ENCODE measurements at regions not wholly inside any gene's neighbourhood (a gene's known extent, or its start where the extent isn't known, plus 50 kb on each side); places are given as distances from the start of the nearest gene placed in this dataset.

- no peak for DNase-seq
These were observed 617.7 kb upstream of the CDH2 start for GRCh38 chr18:28794459-28795245.

GRCh38 chr18:28793901-28794300 is 617.0 kb upstream of the CDH2 start:
- no peak for DNase-seq

GRCh38 chr18:28792404-28793086 is 615.6 kb upstream of the CDH2 start:
- DNase-seq, result no peak

GRCh38 chr18:28791101-28791500 is 614.2 kb upstream of the CDH2 start:
- DNase-seq, result no peak

- no peak for DNase-seq
These were observed 612.6 kb upstream of the CDH2 start for GRCh38 chr18:28789502-28789901.

GRCh38 chr18:28786926-28787325 is 610.0 kb upstream of the CDH2 start:
- no peak for DNase-seq

- DNase-seq, result no peak
These were observed 604.9 kb upstream of the CDH2 start for GRCh38 chr18:28781616-28782362.

GRCh38 chr18:28778706-28779105 is 601.8 kb upstream of the CDH2 start:
- no peak for DNase-seq

- DNase-seq, result no peak
These were observed 600.8 kb upstream of the CDH2 start for GRCh38 chr18:28777756-28778155.

- no peak for DNase-seq
These were observed 594.9 kb upstream of the CDH2 start for GRCh38 chr18:28771849-28772248.

- no peak for DNase-seq
These were observed 592.1 kb upstream of the CDH2 start for GRCh38 chr18:28768791-28769768.

GRCh38 chr18:28767727-28768211 is 590.8 kb upstream of the CDH2 start:
- no peak for DNase-seq

GRCh38 chr18:28767201-28767600 is 590.3 kb upstream of the CDH2 start:
- DNase-seq, result no peak

- no peak for DNase-seq
These were observed 589.8 kb upstream of the CDH2 start for GRCh38 chr18:28766721-28767120.

GRCh38 chr18:28766027-28766426 is 589.1 kb upstream of the CDH2 start:
- DNase-seq, result no peak

GRCh38 chr18:28760299-28760698 is 583.4 kb upstream of the CDH2 start:
- DNase-seq, result no peak

- DNase-seq, result no peak
These were observed 580.6 kb upstream of the CDH2 start for GRCh38 chr18:28757466-28758008.

GRCh38 chr18:28743115-28743514 is 566.2 kb upstream of the CDH2 start:
- DNase-seq, result no peak

- DNase-seq, result no peak
These were observed 563.6 kb upstream of the CDH2 start for GRCh38 chr18:28740575-28740974.

GRCh38 chr18:28736951-28737350 is 560.0 kb upstream of the CDH2 start:
- DNase-seq, result no peak

- no peak for DNase-seq
These were observed 559.3 kb upstream of the CDH2 start for GRCh38 chr18:28736223-28736622.

GRCh38 chr18:28735731-28736130 is 558.8 kb upstream of the CDH2 start:
- DNase-seq, result no peak

All from activated gamma-delta T cell treated with Interleukin-2 at 50 U/mL for 16 hours (primary cell).